ENCODE measurements at regions not wholly inside any gene's neighbourhood (a gene's known extent, or its start where the extent isn't known, plus 50 kb on each side); places are given as distances from the start of the nearest gene placed in this dataset.

DNA sequence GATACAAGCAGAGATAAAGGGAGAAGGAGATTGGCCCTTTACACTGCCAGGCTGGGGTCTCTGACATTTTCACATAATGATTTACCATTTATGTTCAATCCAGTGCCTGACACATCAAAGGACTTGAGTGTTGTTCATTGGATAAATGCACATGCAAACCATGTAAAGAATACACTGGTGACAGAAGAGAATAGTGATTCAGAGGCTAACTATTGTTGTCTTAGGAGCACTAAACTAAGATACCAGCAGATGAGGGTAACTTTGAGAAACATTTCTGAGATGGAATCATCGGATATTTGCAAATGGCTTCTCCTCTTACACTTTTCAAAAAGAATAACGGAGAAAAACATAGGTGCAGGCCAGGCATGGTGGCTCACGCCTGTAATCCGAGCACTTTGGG is 67.3 kb upstream of the HHIP start:
- TF ChIP-seq YY1 (IDR thresholded peaks at IDR 0.05; ENCODE audit: low read depth) (no peak), EP300 (IDR thresholded peaks at IDR 0.05; ENCODE audit: borderline replicate concordance) (no peak), MAX (IDR thresholded peaks at IDR 0.05) (no peak), TAF1 (IDR thresholded peaks at IDR 0.05; ENCODE audit: low read depth) (no peak), CREB1 (IDR thresholded peaks at IDR 0.05; ENCODE audit: low read depth) (no peak), NFIC (IDR thresholded peaks at IDR 0.05) (no peak), CEBPB (IDR thresholded peaks at IDR 0.05) (no peak), EGR1 (IDR thresholded peaks at IDR 0.05) (no peak), FOXM1 (IDR thresholded peaks at IDR 0.05; ENCODE audit: borderline replicate concordance, low read depth) (no peak), RAD21 (IDR thresholded peaks at IDR 0.05; ENCODE audit: low read depth) (no peak), TCF12 (IDR thresholded peaks at IDR 0.05; ENCODE audit: low read depth) (no peak), ZBTB7A (IDR thresholded peaks at IDR 0.05; ENCODE audit: low read depth) (no peak)
- TF ChIP-seq, protein P1, sequence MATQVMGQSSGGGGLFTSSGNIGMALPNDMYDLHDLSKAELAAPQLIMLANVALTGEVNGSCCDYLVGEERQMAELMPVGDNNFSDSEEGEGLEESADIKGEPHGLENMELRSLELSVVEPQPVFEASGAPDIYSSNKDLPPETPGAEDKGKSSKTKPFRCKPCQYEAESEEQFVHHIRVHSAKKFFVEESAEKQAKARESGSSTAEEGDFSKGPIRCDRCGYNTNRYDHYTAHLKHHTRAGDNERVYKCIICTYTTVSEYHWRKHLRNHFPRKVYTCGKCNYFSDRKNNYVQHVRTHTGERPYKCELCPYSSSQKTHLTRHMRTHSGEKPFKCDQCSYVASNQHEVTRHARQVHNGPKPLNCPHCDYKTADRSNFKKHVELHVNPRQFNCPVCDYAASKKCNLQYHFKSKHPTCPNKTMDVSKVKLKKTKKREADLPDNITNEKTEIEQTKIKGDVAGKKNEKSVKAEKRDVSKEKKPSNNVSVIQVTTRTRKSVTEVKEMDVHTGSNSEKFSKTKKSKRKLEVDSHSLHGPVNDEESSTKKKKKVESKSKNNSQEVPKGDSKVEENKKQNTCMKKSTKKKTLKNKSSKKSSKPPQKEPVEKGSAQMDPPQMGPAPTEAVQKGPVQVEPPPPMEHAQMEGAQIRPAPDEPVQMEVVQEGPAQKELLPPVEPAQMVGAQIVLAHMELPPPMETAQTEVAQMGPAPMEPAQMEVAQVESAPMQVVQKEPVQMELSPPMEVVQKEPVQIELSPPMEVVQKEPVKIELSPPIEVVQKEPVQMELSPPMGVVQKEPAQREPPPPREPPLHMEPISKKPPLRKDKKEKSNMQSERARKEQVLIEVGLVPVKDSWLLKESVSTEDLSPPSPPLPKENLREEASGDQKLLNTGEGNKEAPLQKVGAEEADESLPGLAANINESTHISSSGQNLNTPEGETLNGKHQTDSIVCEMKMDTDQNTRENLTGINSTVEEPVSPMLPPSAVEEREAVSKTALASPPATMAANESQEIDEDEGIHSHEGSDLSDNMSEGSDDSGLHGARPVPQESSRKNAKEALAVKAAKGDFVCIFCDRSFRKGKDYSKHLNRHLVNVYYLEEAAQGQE (IDR thresholded peaks at IDR 0.05; ENCODE audit: low read depth), result no peak
- TF ChIP-seq, protein P2, sequence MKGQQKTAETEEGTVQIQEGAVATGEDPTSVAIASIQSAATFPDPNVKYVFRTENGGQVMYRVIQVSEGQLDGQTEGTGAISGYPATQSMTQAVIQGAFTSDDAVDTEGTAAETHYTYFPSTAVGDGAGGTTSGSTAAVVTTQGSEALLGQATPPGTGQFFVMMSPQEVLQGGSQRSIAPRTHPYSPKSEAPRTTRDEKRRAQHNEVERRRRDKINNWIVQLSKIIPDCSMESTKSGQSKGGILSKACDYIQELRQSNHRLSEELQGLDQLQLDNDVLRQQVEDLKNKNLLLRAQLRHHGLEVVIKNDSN (IDR thresholded peaks at IDR 0.05), result no peak
